ENCODE measurements at regions not wholly inside any gene's neighbourhood (a gene's known extent, or its start where the extent isn't known, plus 50 kb on each side); places are given as distances from the start of the nearest gene placed in this dataset.
"Not testable (repeated sequence)": the region's sequence is repeated elsewhere in the genome, so short reads cannot be mapped to it uniquely, and the experiment has no call there.

DNA sequence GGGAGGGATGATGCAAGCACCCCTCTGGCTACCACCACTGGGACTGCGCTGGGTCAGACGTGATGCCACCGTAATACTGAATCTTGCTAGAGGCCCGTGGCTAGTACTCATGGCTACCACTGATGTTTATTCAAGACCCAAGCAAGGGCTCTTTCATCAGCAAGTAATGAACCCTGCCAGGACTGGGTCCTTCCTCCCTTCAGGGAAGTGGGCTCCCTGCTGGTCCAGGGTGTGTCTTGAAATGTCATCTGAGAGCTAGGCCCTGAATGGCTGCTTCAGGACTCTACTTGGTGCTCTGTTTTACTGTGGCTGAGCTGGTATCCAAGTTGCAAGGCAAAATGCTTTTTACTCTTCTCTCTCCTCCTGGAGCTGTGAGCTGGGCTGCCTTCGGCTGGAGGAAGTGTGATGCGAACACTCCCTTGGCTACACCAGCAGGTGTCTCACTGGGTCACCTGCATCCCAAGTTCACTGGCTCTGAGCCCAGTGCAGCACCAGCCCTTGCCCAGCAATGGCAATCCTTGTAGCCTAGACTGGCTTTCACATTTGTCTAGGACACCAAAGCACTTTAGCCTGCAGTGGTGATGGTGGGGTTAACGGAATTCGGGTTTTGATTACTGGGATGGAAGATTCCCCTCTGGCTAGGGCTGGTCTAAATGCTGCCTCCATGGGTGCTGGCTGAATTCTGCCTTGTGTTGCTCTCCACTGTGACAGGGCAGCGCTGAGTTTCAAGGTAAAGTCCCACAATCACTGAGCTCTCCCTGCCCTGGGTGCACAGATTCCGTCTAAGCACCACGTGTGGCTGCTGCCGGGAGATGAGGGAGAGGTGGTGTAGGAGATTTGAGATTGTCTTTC is 98.6 kb downstream of the USP22 start (continued):
- TF ChIP-seq EZH2 (IDR thresholded peaks at IDR 0.05; ENCODE audit: borderline replicate concordance, insufficient read depth, low read length, poor library complexity, severe bottlenecking): no peak

DNA sequence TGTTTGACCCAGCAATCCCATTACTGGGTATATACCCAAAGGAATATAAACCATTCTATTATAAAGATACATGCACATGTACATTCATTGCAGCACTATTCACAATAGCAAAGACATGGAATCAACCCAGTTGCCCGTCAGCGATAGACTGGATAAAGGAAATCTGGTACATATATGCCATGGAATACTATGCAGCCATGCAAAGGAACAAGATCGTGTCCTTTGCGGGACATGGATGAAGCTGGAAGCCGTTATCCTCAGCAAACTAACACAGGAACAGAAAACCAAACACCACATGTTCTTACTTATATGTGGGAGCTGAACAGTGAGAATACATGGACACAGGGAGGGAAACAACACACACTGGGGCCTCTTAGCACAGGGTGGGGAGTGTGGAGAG is 95.1 kb downstream of the USP22 start:
- not testable (repeated sequence) for H3K4me3 ChIP-seq (ENCODE audit: low read length); H2AFZ ChIP-seq (ENCODE audit: low read depth, low read length); H3K27ac ChIP-seq (ENCODE audit: low read length)

DNA sequence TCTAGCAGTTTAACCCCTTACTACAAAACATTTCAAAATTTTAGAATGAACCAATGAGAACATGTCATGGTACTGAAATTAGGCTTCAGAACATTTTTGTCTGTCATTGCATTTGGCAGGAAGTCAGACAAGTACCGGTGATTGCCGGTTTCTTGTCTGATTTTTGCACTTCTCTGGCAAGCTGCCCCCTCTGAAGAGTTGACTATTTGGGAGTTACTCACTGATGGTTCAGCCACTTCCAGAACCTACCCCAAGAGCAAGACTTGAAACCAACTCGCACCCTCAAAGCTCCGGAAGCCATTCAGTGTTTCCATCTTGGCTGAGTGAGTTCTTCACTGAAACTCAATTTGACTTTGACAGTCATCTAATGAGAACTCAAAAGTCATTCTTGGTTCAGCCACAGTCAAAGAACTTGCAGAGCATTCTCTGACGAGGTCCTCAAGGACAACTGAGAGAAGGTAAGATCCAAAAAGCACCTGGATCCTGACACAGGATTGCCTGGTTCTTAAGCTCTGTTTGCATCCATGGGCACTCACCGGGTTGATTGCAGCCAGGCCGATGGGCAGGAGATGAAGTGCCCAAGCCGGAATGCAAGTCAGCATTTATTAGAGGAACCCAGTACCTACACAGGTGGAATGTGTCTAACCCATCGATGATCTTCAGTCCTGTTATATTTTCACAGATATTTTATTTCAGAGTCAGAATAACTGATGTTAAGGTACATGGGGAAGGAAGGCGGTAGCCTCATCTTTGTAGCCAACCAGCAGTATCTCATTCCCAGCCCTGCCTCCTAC is 93.6 kb downstream of the USP22 start:
- Histone ChIP-seq H3K9me3 (ENCODE audit: low read length) (no peaks in the 10 kb centered on the region), H3K4me2 (ENCODE audit: low read length) (no peak overlapping the region), H3K36me3 (ENCODE audit: insufficient read depth, low read length) (peaks cover 5% of the 10 kb centered on the region), H3K9me2 (ENCODE audit: insufficient read depth, low read length) (no peaks in the 10 kb centered on the region), H3K4me3 (ENCODE audit: low read length) (no peak overlapping the region), H3K27ac (ENCODE audit: low read length) (no peak overlapping the region), H3K27me3 (ENCODE audit: insufficient read depth, low read depth, low read length) (no peaks in the 10 kb centered on the region), H3F3A (ENCODE audit: insufficient read depth, low read length, poor library complexity, severe bottlenecking) (no peaks in the 10 kb centered on the region), H3K79me2 (replicated peaks; ENCODE audit: insufficient read depth, low read length) (no peaks in the 10 kb centered on the region), H3K9ac (ENCODE audit: low read length) (no peak overlapping the region), H4K20me1 (ENCODE audit: insufficient read depth) (no peaks in the 10 kb centered on the region), H2AFZ (ENCODE audit: low read depth, low read length) (no peak overlapping the region)
- TF ChIP-seq POLR2AphosphoS5 (IDR thresholded peaks at IDR 0.05) (no peak), MXI1 (conservative IDR thresholded peaks at IDR 0.05; ENCODE audit: poor library complexity, severe bottlenecking) (no peak), SMC3 (conservative IDR thresholded peaks at IDR 0.05; ENCODE audit: poor library complexity) (no peak), RAD21 (conservative IDR thresholded peaks at IDR 0.05) (no peak), EP300 (conservative IDR thresholded peaks at IDR 0.05; ENCODE audit: poor library complexity, severe bottlenecking) (no peak), TAF1 (IDR thresholded peaks at IDR 0.05; ENCODE audit: low read depth) (no peak), EZH2 (IDR thresholded peaks at IDR 0.05; ENCODE audit: borderline replicate concordance, insufficient read depth, low read length, poor library complexity, severe bottlenecking) (no peak)
- TF ChIP-seq, protein P1, sequence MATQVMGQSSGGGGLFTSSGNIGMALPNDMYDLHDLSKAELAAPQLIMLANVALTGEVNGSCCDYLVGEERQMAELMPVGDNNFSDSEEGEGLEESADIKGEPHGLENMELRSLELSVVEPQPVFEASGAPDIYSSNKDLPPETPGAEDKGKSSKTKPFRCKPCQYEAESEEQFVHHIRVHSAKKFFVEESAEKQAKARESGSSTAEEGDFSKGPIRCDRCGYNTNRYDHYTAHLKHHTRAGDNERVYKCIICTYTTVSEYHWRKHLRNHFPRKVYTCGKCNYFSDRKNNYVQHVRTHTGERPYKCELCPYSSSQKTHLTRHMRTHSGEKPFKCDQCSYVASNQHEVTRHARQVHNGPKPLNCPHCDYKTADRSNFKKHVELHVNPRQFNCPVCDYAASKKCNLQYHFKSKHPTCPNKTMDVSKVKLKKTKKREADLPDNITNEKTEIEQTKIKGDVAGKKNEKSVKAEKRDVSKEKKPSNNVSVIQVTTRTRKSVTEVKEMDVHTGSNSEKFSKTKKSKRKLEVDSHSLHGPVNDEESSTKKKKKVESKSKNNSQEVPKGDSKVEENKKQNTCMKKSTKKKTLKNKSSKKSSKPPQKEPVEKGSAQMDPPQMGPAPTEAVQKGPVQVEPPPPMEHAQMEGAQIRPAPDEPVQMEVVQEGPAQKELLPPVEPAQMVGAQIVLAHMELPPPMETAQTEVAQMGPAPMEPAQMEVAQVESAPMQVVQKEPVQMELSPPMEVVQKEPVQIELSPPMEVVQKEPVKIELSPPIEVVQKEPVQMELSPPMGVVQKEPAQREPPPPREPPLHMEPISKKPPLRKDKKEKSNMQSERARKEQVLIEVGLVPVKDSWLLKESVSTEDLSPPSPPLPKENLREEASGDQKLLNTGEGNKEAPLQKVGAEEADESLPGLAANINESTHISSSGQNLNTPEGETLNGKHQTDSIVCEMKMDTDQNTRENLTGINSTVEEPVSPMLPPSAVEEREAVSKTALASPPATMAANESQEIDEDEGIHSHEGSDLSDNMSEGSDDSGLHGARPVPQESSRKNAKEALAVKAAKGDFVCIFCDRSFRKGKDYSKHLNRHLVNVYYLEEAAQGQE (IDR thresholded peaks at IDR 0.05; ENCODE audit: borderline replicate concordance): no peak
- TF ChIP-seq, protein P2, sequence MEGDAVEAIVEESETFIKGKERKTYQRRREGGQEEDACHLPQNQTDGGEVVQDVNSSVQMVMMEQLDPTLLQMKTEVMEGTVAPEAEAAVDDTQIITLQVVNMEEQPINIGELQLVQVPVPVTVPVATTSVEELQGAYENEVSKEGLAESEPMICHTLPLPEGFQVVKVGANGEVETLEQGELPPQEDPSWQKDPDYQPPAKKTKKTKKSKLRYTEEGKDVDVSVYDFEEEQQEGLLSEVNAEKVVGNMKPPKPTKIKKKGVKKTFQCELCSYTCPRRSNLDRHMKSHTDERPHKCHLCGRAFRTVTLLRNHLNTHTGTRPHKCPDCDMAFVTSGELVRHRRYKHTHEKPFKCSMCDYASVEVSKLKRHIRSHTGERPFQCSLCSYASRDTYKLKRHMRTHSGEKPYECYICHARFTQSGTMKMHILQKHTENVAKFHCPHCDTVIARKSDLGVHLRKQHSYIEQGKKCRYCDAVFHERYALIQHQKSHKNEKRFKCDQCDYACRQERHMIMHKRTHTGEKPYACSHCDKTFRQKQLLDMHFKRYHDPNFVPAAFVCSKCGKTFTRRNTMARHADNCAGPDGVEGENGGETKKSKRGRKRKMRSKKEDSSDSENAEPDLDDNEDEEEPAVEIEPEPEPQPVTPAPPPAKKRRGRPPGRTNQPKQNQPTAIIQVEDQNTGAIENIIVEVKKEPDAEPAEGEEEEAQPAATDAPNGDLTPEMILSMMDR (IDR thresholded peaks at IDR 0.05; ENCODE audit: poor library complexity, severe bottlenecking): no peak

More for the DNA sequence above, 95.1 kb downstream of the USP22 start:
- not testable (repeated sequence) for H3K4me2 ChIP-seq (ENCODE audit: low read length); H3F3A ChIP-seq (ENCODE audit: insufficient read depth, low read length, poor library complexity, severe bottlenecking); H4K20me1 ChIP-seq (ENCODE audit: insufficient read depth); H3K27me3 ChIP-seq (ENCODE audit: insufficient read depth, low read depth, low read length); H3K79me2 ChIP-seq (replicated peaks; ENCODE audit: insufficient read depth, low read length); H3K9me2 ChIP-seq (ENCODE audit: insufficient read depth, low read length); H3K9ac ChIP-seq (ENCODE audit: low read length); H3K9me3 ChIP-seq (ENCODE audit: low read length); H3K36me3 ChIP-seq (ENCODE audit: insufficient read depth, low read length)

Small RNAs in the stretch of these regions (small RNA-seq; reads per million reads assigned to genes)
- 0 reads per million in 3 experiments for gene AC087499.6
- 0 reads per million in 3 experiments for gene RNU6-1178P

Measured in neural cell (in vitro differentiated cells).